ENCODE measurements at regions not wholly inside any gene's neighbourhood (a gene's known extent, or its start where the extent isn't known, plus 50 kb on each side); places are given as distances from the start of the nearest gene placed in this dataset.

GRCh38 chr6:106918115-106918514, 56.4 kb downstream of the CD24 start:
- in situ Hi-C loops (cut with HindIII; ENCODE audit: low pct_unique_long_range_greater_than_20kb, low sequenced_read_pairs): no loop called here
- no peak for DNase-seq (ENCODE audit: low read depth in 1 of 2, low spot score in 1 of 2)
- TF ChIP-seq JUND (IDR thresholded peaks at IDR 0.05; ENCODE audit: low read depth): no peak

- in situ Hi-C loops (cut with HindIII; ENCODE audit: low pct_unique_long_range_greater_than_20kb, low sequenced_read_pairs): no loop called here
- DNase-seq (ENCODE audit: low read depth in 1 of 2, low spot score in 1 of 2): no peak
- no peak for TF ChIP-seq JUND (IDR thresholded peaks at IDR 0.05; ENCODE audit: low read depth)
These were observed 57.6 kb downstream of the CD24 start for GRCh38 chr6:106916891-106917290.

- TF ChIP-seq JUND (IDR thresholded peaks at IDR 0.05; ENCODE audit: low read depth): no peak
- in situ Hi-C loops (cut with HindIII; ENCODE audit: low pct_unique_long_range_greater_than_20kb, low sequenced_read_pairs): no loop called here
- DNase-seq (ENCODE audit: low read depth in 1 of 2, low spot score in 1 of 2): peak in 1 of 2 experiments; percentile 83
These were observed 60.8 kb downstream of the CD24 start for GRCh38 chr6:106913676-106914280.

- in situ Hi-C loops (cut with HindIII; ENCODE audit: low pct_unique_long_range_greater_than_20kb, low sequenced_read_pairs): no loop called here
- peak in 1 of 2 experiments; percentile 98 for DNase-seq (ENCODE audit: low read depth in 1 of 2, low spot score in 1 of 2)
- peak; percentile 83 for TF ChIP-seq JUND (IDR thresholded peaks at IDR 0.05; ENCODE audit: low read depth)
These were observed 61.4 kb downstream of the CD24 start for GRCh38 chr6:106913111-106913510.

DNA sequence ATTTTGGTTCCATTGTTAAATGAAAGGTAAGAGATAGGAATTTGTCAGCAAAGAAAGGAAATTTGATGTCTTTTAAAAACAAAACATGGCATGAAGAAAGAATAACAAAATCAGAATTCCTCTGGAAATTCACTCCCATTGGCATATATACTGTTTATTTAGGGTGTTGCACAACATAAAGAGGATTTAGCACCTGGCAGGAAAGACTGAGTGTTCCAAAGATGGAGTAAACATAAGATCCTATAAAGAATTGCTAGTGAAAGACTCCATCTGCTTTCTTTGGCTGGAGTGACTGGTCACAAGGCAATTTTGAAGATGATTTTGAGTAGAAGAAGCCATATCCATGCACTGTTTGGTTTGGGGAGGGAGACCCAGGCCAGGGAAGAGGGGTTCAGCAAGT, 62.4 kb downstream of the CD24 start:
- DNase-seq (ENCODE audit: low read depth in 1 of 2, low spot score in 1 of 2): peak in 1 of 2 experiments; percentile 23
- no peak for TF ChIP-seq JUND (IDR thresholded peaks at IDR 0.05; ENCODE audit: low read depth)
- in situ Hi-C loops (cut with HindIII; ENCODE audit: low pct_unique_long_range_greater_than_20kb, low sequenced_read_pairs): no loop called here

DNA sequence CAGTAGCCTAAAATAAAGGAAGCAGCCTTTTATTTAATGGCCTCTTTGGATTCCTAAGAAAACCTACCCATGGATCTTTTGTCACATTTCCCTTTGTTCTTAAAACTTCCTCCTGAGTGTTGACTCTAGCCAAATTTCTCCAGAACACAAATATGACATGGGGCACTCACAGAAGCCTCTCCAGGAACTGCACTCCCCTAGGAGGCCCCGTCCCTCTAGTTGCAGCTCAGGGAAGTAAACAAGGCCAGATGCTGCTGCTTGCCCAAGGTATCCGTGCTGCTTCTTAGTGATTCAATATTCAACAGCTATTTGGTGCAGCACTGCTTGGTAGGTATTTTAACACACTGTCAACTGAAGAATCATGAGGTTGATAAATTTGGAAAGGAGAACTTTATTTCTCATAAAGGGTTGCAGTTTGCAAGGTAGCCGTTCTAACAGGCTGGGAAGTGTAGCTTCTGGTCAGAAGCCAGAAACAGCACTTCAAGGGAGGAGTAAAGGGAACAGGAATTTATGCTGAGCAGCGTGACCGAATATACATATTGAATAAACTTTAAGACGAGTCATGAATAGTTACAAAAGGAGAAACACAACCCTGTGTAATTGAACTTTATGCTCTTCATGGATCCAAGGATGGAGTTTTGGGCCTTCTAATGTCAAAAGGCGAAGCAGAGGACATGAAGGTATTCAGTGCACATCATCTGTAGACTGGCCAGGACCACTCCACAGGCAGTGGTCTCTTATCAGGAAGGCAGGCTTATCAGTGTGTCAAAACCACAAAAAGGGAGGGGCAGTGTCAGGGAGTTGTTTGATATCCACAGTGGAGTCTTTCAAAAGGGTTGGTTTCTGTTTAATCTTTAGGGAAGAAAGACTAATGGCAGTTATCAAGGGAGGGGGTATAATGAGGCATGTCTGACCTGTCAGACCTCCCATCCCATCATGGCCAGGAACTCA, 63.3 kb downstream of the CD24 start:
- no peak for TF ChIP-seq JUND (IDR thresholded peaks at IDR 0.05; ENCODE audit: low read depth)
- DNase-seq (ENCODE audit: low read depth in 1 of 2, low spot score in 1 of 2): peak in 1 of 2 experiments; percentile 82
- in situ Hi-C loops (cut with HindIII; ENCODE audit: low pct_unique_long_range_greater_than_20kb, low sequenced_read_pairs): no loop called here

DNA sequence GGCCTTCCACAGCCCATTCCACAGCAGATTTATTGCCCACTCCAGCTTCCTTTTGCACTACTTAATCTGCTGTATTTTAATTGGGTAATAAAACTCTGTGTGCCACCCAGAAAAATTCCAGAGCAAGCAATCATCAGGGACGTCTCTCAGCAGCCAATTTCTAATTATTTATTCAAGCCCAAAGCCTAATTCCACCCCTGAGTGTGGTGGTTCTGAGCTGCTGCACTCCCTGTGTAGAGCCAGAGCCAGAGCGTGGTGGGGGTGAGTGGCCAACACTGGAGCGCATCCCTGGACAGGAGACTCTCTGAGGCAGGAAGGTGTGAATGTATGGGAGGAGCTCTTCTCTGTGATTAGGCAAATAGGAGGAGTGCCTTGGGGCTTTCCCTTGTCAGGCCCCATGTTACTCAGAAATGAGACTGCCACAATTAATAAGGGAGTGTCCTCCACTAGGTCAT, 66.1 kb downstream of the CD24 start:
- no peak for DNase-seq (ENCODE audit: low read depth in 1 of 2, low spot score in 1 of 2)
- in situ Hi-C loops (cut with HindIII; ENCODE audit: low pct_unique_long_range_greater_than_20kb, low sequenced_read_pairs): no loop called here
- no peak for TF ChIP-seq JUND (IDR thresholded peaks at IDR 0.05; ENCODE audit: low read depth)

DNA sequence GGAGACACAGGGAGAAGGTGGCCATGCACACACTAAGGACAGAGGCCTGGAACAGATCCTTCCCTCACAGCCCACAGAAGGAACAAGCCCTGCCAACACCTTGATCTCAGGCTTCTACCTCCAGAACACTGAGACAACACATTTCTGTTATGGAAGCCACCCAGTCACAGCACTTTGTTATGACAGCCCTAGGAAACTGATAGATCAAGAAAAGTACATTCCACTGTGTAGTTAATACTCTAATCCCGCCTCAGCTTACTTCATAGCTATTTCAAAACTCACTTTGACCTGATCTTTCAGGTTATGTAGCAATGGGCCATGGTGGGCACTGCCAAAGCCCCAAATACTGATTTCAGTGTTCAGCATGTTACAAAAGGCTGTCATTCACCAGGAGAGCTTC, 66.8 kb downstream of the CD24 start:
- in situ Hi-C loops (cut with HindIII; ENCODE audit: low pct_unique_long_range_greater_than_20kb, low sequenced_read_pairs): no loop called here
- no peak for DNase-seq (ENCODE audit: low read depth in 1 of 2, low spot score in 1 of 2)
- TF ChIP-seq JUND (IDR thresholded peaks at IDR 0.05; ENCODE audit: low read depth): no peak

- in situ Hi-C loops (cut with HindIII; ENCODE audit: low pct_unique_long_range_greater_than_20kb, low sequenced_read_pairs): no loop called here
These were observed 68.3 kb downstream of the CD24 start for GRCh38 chr6:106906232-106906631.

GRCh38 chr6:106903299-106903698, 71.2 kb downstream of the CD24 start:
- DNase-seq (ENCODE audit: low read depth in 1 of 2, low spot score in 1 of 2): no peak
- TF ChIP-seq JUND (IDR thresholded peaks at IDR 0.05; ENCODE audit: low read depth): no peak
- in situ Hi-C loops (cut with HindIII; ENCODE audit: low pct_unique_long_range_greater_than_20kb, low sequenced_read_pairs): no loop called here

More at GRCh38 chr6:106906232-106906631, 68.3 kb downstream of the CD24 start:
- no peak for TF ChIP-seq JUND (IDR thresholded peaks at IDR 0.05; ENCODE audit: low read depth)
- no peak for DNase-seq (ENCODE audit: low read depth in 1 of 2, low spot score in 1 of 2)

DNA sequence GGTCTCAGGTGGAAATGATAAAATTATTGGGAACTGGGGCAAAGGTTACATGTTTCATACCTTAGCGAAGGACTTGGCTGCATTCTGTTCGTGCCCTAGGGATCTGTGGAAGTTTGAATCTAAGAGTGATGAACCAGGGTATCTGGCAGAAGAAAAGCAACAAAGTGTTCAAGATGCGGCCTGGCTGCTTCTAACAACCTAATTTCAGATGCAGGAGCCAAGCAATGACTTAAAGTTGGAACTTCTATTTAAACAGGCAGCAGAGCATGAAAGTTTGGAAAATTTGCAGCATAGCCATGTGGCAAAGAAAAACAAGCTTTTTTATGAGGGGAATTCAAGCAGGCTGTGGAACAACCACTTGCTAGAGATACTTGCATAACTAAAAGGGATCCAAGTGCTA, 73.5 kb downstream of the CD24 start:
- DNase-seq (ENCODE audit: low read depth in 1 of 2, low spot score in 1 of 2): no peak
- in situ Hi-C loops (cut with HindIII; ENCODE audit: low pct_unique_long_range_greater_than_20kb, low sequenced_read_pairs): no loop called here
- TF ChIP-seq JUND (IDR thresholded peaks at IDR 0.05; ENCODE audit: low read depth): no peak

DNA sequence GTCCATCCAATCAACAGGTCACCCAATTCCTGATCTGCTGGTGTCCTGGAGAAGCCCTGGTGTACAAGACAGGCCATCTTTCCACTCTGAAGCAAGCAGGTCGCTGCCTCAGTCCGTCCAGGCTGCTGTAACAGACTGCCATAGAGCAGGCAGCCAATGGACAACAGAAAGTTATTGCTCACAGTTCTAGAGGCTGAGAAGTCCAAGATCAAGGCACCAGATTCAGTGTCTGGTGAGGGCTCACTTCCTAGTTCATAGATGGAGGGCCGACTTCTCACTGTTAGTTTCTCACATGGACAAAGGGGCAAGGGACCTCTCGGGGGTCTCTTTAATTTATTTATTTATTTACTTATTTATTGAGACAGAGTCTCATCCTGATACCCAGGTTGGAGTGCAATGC, 74.8 kb downstream of the CD24 start:
- DNase-seq (ENCODE audit: low read depth in 1 of 2, low spot score in 1 of 2): no peak
- TF ChIP-seq JUND (IDR thresholded peaks at IDR 0.05; ENCODE audit: low read depth): no peak
- in situ Hi-C loops (cut with HindIII; ENCODE audit: low pct_unique_long_range_greater_than_20kb, low sequenced_read_pairs): no loop called here

DNA sequence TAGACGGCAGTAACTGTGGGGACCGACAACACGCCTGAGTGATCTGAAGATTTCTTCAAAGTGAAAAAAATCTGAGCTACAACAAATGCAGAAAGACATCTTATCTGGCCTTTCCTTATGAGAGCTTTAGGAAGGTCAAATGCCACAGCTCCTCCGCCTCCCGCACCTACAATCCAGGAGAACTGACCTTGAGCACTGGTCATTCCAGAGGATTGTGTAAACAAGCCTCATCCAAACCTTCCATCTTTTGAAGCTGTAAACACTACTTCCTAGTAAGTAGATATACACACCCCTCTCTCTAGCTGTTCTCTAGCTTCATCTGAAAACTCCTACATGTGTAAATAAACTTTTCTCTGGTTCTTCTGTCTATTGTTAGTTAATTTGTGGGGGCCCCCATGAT, 76.9 kb downstream of the CD24 start:
- DNase-seq (ENCODE audit: low read depth in 1 of 2, low spot score in 1 of 2): no peak
- no peak for TF ChIP-seq JUND (IDR thresholded peaks at IDR 0.05; ENCODE audit: low read depth)
- in situ Hi-C loops (cut with HindIII; ENCODE audit: low pct_unique_long_range_greater_than_20kb, low sequenced_read_pairs): no loop called here
